HepG2 (cell line): ENCODE measurements at regions not wholly inside any gene's neighbourhood (a gene's known extent, or its start where the extent isn't known, plus 50 kb on each side); places are given as distances from the start of the nearest gene placed in this dataset.
"Not testable (repeated sequence)": the region's sequence is repeated elsewhere in the genome, so short reads cannot be mapped to it uniquely, and the experiment has no call there.

ENCODE experiments used
- ATAC-seq: fragments of 200-7000 bp; cut with Tn5 transposase; 3 replicates; pipeline ENCODE4 v1.9.1; 2020; ENCODE audit warnings: mild to moderate bottlenecking, moderate library complexity
- BruUV-seq: library from RNA; stranded (reverse); fragments of 400-500 nt; replicated peaks from 2 replicates; lab custom pipeline; 2021; lab: Mats Ljungman, UMichigan
- CTCF ChIA-PET: fragments of 300-600 bp; formaldehyde crosslinking; extraction: SDS; loops from one replicate; lab custom pipeline; 2021; ENCODE audit warnings: low total read pairs, inconsistent platforms, low intra/inter-chr PET ratio; lab: Yijun Ruan, JAX
- POLR2A ChIA-PET: fragments of 350-600 bp; sonication (Branson Sonifier 250); formaldehyde crosslinking; loops from one replicate; lab custom pipeline; 2020; ENCODE audit warnings: antibody characterized with exemption, inconsistent platforms; lab: Yijun Ruan, JAX
- DNase-seq: peaks from one replicate; pipeline ENCODE4 v3.0.0-alpha.2; 2015; ENCODE audit warnings: low spot score
- FAIRE-seq: peaks from 3 replicates; lab custom pipeline; 2011; peaks lifted over from hg19 to GRCh38; lab: Jason Lieb, UNC
- H2AFZ ChIP-seq: one replicate; pipeline ENCODE4 v1.6.1; 2011; ENCODE audit warnings: low read length, inconsistent platforms
- H3K27ac ChIP-seq: fragments of 300-600 bp; 3 replicates; pipeline ENCODE4 v1.8.0; 2011; ENCODE audit warnings: mixed run types, mild to moderate bottlenecking, mixed read lengths, low read length, inconsistent platforms; ENCODE audit not compliant: insufficient read depth; ENCODE audit errors: extremely low read length
- H3K27me3 ChIP-seq, 2 experiments: fragments of 200-600 bp in 1 of 2; 2 replicates in 1 of 2; 3 replicates in 1 of 2; pipeline versions ENCODE4 v1.6.0 to v1.8.0; 2011; ENCODE audit warnings: low read length in 2 of 2, mild to moderate bottlenecking in 2 of 2, moderate library complexity in 2 of 2, inconsistent platforms in 1 of 2; ENCODE audit not compliant: insufficient read depth in 2 of 2, control insufficient read depth in 1 of 2
- H3K36me3 ChIP-seq, 2 experiments: fragments of 200-600 bp in 1 of 2; replicated peaks in 1 of 2; 2 replicates in 1 of 2; 3 replicates in 1 of 2; pipeline versions ENCODE4 v1.5.1 to v1.8.0; 2011; ENCODE audit warnings: low read length in 2 of 2, inconsistent platforms in 1 of 2; ENCODE audit not compliant: insufficient read depth in 2 of 2, control insufficient read depth in 1 of 2
- H3K4me1 ChIP-seq: 2 replicates; pipeline ENCODE4 v1.5.1; 2012; ENCODE audit warnings: low read length, inconsistent platforms; ENCODE audit not compliant: insufficient read depth
- H3K4me2 ChIP-seq: 2 replicates; pipeline ENCODE4 v1.6.0; 2011; ENCODE audit warnings: low read depth, low read length, inconsistent platforms
- H3K4me3 ChIP-seq, 3 experiments: fragments of 200-600 bp in 1 of 3; sonication (generic), shearing (Covaris generic) in 1 of 3; replicated peaks in 1 of 3; 2 replicates each; pipeline ENCODE4 v1.5.1; 2011 to 2016; ENCODE audit warnings: low read length in 3 of 3, inconsistent platforms in 2 of 3, low read depth in 2 of 3, mild to moderate bottlenecking in 2 of 3, control low read depth in 1 of 3, mixed read lengths in 1 of 3; ENCODE audit not compliant: insufficient read depth in 1 of 3
- H3K79me2 ChIP-seq: one replicate; pipeline ENCODE4 v1.6.1; 2011; ENCODE audit warnings: low read length, inconsistent platforms; ENCODE audit not compliant: insufficient read depth
- H3K9ac ChIP-seq: 2 replicates; pipeline ENCODE4 v1.6.0; 2011; ENCODE audit warnings: mild to moderate bottlenecking, low read depth, low read length, inconsistent platforms; ENCODE audit not compliant: insufficient read depth
- H3K9me3 ChIP-seq: 2 replicates; pipeline ENCODE4 v1.5.1; 2012; ENCODE audit warnings: mild to moderate bottlenecking, low read length
- H4K20me1 ChIP-seq: 2 replicates; pipeline ENCODE4 v1.6.0; 2011; ENCODE audit warnings: inconsistent platforms, mild to moderate bottlenecking, low read length, moderate library complexity; ENCODE audit not compliant: insufficient read depth
- CHD4 ChIP-seq: fragments of 200-600 bp; sonication (generic); IDR thresholded peaks from 2 replicates; pipeline ENCODE4 v1.7.0; 2017; ENCODE audit warnings: mild to moderate bottlenecking, low read length, borderline replicate concordance
- ELK4 ChIP-seq: sonication (generic); formaldehyde crosslinking; IDR thresholded peaks from 2 replicates; pipeline ENCODE4 v1.9.0; 2021; ENCODE audit warnings: missing genetic modification reagents, borderline replicate concordance
- FOXO1 ChIP-seq: sonication (generic); formaldehyde crosslinking; IDR thresholded peaks from 2 replicates; pipeline ENCODE4 v1.4.0; 2020; ENCODE audit warnings: missing genetic modification reagents
- KAT7 ChIP-seq: IDR thresholded peaks from 2 replicates; pipeline ENCODE4 v1.6.1; 2018; ENCODE audit warnings: borderline replicate concordance, missing compliant biosample characterization
- POLR2AphosphoS2 ChIP-seq: IDR thresholded peaks from 2 replicates; pipeline ENCODE4 v1.6.1; 2011; ENCODE audit warnings: low read depth, low read length, improper control_type of control experiment
- TARDBP ChIP-seq: sonication (generic); formaldehyde crosslinking; IDR thresholded peaks from 2 replicates; pipeline ENCODE4 v1.8.0; 2022; ENCODE audit warnings: mild to moderate bottlenecking, missing genetic modification reagents
- THRA ChIP-seq: sonication (generic); formaldehyde crosslinking; IDR thresholded peaks from 2 replicates; pipeline ENCODE4 v1.4.0; 2020; ENCODE audit warnings: missing genetic modification reagents, borderline replicate concordance
- THYN1 ChIP-seq: sonication (generic); formaldehyde crosslinking; IDR thresholded peaks from 2 replicates; pipeline ENCODE4 v1.8.1; 2023; ENCODE audit warnings: low read depth, mild to moderate bottlenecking, moderate library complexity, missing genetic modification reagents, borderline replicate concordance
- ZMAT3 ChIP-seq: sonication (generic); formaldehyde crosslinking; conservative IDR thresholded peaks from 2 replicates; pipeline ENCODE4 v1.7.0; 2021; ENCODE audit warnings: missing genetic modification reagents
- ZNF354B ChIP-seq: sonication (generic); formaldehyde crosslinking; IDR thresholded peaks from 2 replicates; pipeline ENCODE4 v1.8.0; 2022; ENCODE audit warnings: mild to moderate bottlenecking, missing genetic modification reagents
- ZNF563 ChIP-seq: sonication (generic); formaldehyde crosslinking; IDR thresholded peaks from 2 replicates; pipeline ENCODE4 v1.8.0; 2022; ENCODE audit warnings: mild to moderate bottlenecking, moderate library complexity, missing genetic modification reagents
- ZNF614 ChIP-seq: IDR thresholded peaks from 2 replicates; pipeline ENCODE4 v1.6.1; 2018; ENCODE audit warnings: missing biosample characterization, missing genetic modification reagents, inconsistent platforms, borderline replicate concordance
- WGBS: methylation state at CpG from one replicate; pipeline ENCODE4 v1.1.6; 2017; ENCODE audit warnings: low lambda C conversion rate; 5-methylcytosine and 5-hydroxymethylcytosine counted together
- in situ Hi-C: cut with HindIII; loops from 2 replicates; pipeline ENCODE4 v1.10.0; 2017; ENCODE audit warnings: low pct_unique_long_range_greater_than_20kb; ENCODE audit not compliant: extremely low pct_ligation_motif_present
- intact Hi-C: fragments of 100-400 bp; cut with micrococcal nuclease; formaldehyde crosslinking; loops from one replicate; pipeline ENCODE4 v1.10.0; 2022; ENCODE audit not compliant: unreplicated experiment
- TF ChIP-seq, protein P1 (sequence below): sonication (generic); formaldehyde crosslinking; IDR thresholded peaks from 2 replicates; pipeline ENCODE4 v1.4.0; 2020; ENCODE audit warnings: mild to moderate bottlenecking, low read depth, missing genetic modification reagents

GRCh38 chr20:53663521-53663920, 69.9 kb upstream of the ZNF217 start:
- H3K36me3 ChIP-seq, DNase-seq, H3K4me3 ChIP-seq, in situ Hi-C loops, BruUV-seq, H3K4me2 ChIP-seq, H3K27ac ChIP-seq, H3K79me2 ChIP-seq, H3K9ac ChIP-seq, CTCF ChIA-PET, FAIRE-seq, H3K27me3 ChIP-seq, H3K9me3 ChIP-seq, H2AFZ ChIP-seq, ATAC-seq, H4K20me1 ChIP-seq: not testable (repeated sequence)
- POLR2A ChIA-PET, result interaction anchor here (1.2 to 2.0 kb wide), 2 partner anchors 10 to 14 kb away, joined by 7 to 11 read pairs; no protein-coding TSS in a partner anchor
- 98% methylated on average over 5 of the region's 5 CpGs for WGBS
- intact Hi-C loops, result loop anchor here (5.0 kb wide), 1 partner anchor 254 kb away; no protein-coding TSS in a partner anchor
- TF ChIP-seq ZNF354B (CRISPR knock-in tag), result peak; percentile 60; the same call in 1 of the 2 replicates
- peaks cover 31% of the 10 kb centered on the region for H3K4me1 ChIP-seq

GRCh38 chr20:53662595-53662994, 69.0 kb upstream of the ZNF217 start:
- no TSS peak for BruUV-seq
- H3K9me3 ChIP-seq, result no peaks in the 10 kb centered on the region
- H3K4me1 ChIP-seq, result peaks cover 34% of the 10 kb centered on the region
- H3K4me2 ChIP-seq, result no peak overlapping the region
- no peaks in the 10 kb centered on the region for H3K27me3 ChIP-seq
- intact Hi-C loops, result loop anchor here (5.0 kb wide), 1 partner anchor 255 kb away; no protein-coding TSS in a partner anchor
- 85% methylated on average over 3 of the region's 3 CpGs for WGBS
- H3K4me3 ChIP-seq, result no peak overlapping the region
- H4K20me1 ChIP-seq, result no peaks in the 10 kb centered on the region
- no peak for DNase-seq
- FAIRE-seq, result no peak
- CTCF ChIA-PET, result no interaction called here
- no peaks in the 10 kb centered on the region for H3K79me2 ChIP-seq
- ATAC-seq, result no peak
- no peak overlapping the region for H3K27ac ChIP-seq
- POLR2A ChIA-PET, result interaction anchor here (1.3 to 3.6 kb wide), 5 partner anchors 10 to 76 kb away, joined by 5 to 37 read pairs (median 14); no protein-coding TSS in a partner anchor
- TF ChIP-seq TARDBP (CRISPR knock-in tag), result no peak
- no peak for TF ChIP-seq POLR2AphosphoS2
- 0 out of 2 replicates have a peak, but pooled peaks have one; percentile 2 for TF ChIP-seq ZNF614 (CRISPR knock-in tag)
- 0 out of 2 replicates have a peak, but pooled peaks have one; percentile 12 for TF ChIP-seq THRA
- no peak for TF ChIP-seq FOXO1 (CRISPR knock-in tag)
- no peak for TF ChIP-seq ZNF563
- TF ChIP-seq ELK4 (CRISPR knock-in tag), result no peak
- TF ChIP-seq, protein P1, sequence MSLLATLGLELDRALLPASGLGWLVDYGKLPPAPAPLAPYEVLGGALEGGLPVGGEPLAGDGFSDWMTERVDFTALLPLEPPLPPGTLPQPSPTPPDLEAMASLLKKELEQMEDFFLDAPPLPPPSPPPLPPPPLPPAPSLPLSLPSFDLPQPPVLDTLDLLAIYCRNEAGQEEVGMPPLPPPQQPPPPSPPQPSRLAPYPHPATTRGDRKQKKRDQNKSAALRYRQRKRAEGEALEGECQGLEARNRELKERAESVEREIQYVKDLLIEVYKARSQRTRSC (CRISPR knock-in tag), result no peak
- no peak for TF ChIP-seq THYN1
- TF ChIP-seq ZMAT3 (CRISPR knock-in tag), result 0 out of 2 replicates have a peak, but pooled peaks have one; percentile 12
- 0 out of 2 replicates have a peak, but pooled peaks have one; percentile 38 for TF ChIP-seq KAT7 (CRISPR knock-in tag)
- TF ChIP-seq CHD4, result no peak
- H2AFZ ChIP-seq, result no peak overlapping the region
- no peaks in the 10 kb centered on the region for H3K36me3 ChIP-seq
- no peak overlapping the region for H3K9ac ChIP-seq
- in situ Hi-C loops, result no loop called here
